Ectodermal cell (in vitro differentiated cells): ENCODE measurements at regions not wholly inside any gene's neighbourhood (a gene's known extent, or its start where the extent isn't known, plus 50 kb on each side); places are given as distances from the start of the nearest gene placed in this dataset.

ENCODE experiments used
- H3K27ac ChIP-seq: 2 replicates; pipeline ENCODE4 v1.7.0; 2013; ENCODE audit warnings: mild to moderate bottlenecking, low read depth, low read length; ENCODE audit not compliant: insufficient read depth, poor library complexity, severe bottlenecking
- H3K27me3 ChIP-seq: 2 replicates; pipeline ENCODE4 v1.7.0; 2013; ENCODE audit warnings: mild to moderate bottlenecking, low read length; ENCODE audit not compliant: insufficient read depth, control insufficient read depth, poor library complexity, severe bottlenecking
- H3K36me3 ChIP-seq: one replicate; pipeline ENCODE4 v1.7.0; 2013; ENCODE audit warnings: low read length; ENCODE audit not compliant: control insufficient read depth, insufficient read depth
- H3K4me1 ChIP-seq: one replicate; pipeline ENCODE4 v1.7.0; 2013; ENCODE audit warnings: low read length; ENCODE audit not compliant: control insufficient read depth, insufficient read depth
- H3K4me3 ChIP-seq: 2 replicates; pipeline ENCODE4 v1.7.0; 2013; ENCODE audit warnings: low read depth, low read length, control low read depth; ENCODE audit not compliant: insufficient read depth
- H3K9me3 ChIP-seq: 2 replicates; pipeline ENCODE4 v1.7.0; 2013; ENCODE audit warnings: mild to moderate bottlenecking, low read length, moderate library complexity; ENCODE audit not compliant: control insufficient read depth
- WGBS, 2 experiments: methylation state at CpG; one replicate each; pipeline ENCODE4 v1.1.7; 2013; ENCODE audit warnings: missing lambda C conversion rate in 2 of 2; 5-methylcytosine and 5-hydroxymethylcytosine counted together

- Histone ChIP-seq H3K4me3 (no peak overlapping the region), H3K4me1 (peaks cover 5% of the 10 kb centered on the region), H3K27ac (no peak overlapping the region), H3K36me3 (no peaks in the 10 kb centered on the region), H3K27me3 (no peaks in the 10 kb centered on the region), H3K9me3 (no peaks in the 10 kb centered on the region)
- 90% methylated on average over 3 to 4 of the region's 4 CpGs for WGBS, 2 experiments
These were observed 224.6 kb upstream of the ZWINT start for GRCh38 chr10:56585447-56586171.

GRCh38 chr10:56583316-56583715 is 222.3 kb upstream of the ZWINT start:
- H3K4me3 ChIP-seq: no peak overlapping the region
- no peaks in the 10 kb centered on the region for H3K36me3 ChIP-seq
- H3K9me3 ChIP-seq: no peaks in the 10 kb centered on the region
- peaks cover 5% of the 10 kb centered on the region for H3K4me1 ChIP-seq
- no peak overlapping the region for H3K27ac ChIP-seq
- WGBS, 2 experiments: 87 to 100% methylated on average over 1 of the region's 1 CpG
- no peaks in the 10 kb centered on the region for H3K27me3 ChIP-seq

- H3K27ac ChIP-seq: no peak overlapping the region
- peaks cover 3% of the 10 kb centered on the region for H3K9me3 ChIP-seq
- 83% methylated on average over 1 of the region's 1 CpG; no CpG with 5 or more reads in 1 of the 2 experiments for WGBS, 2 experiments
- H3K36me3 ChIP-seq: no peaks in the 10 kb centered on the region
- H3K4me1 ChIP-seq: no peaks in the 10 kb centered on the region
- H3K27me3 ChIP-seq: no peaks in the 10 kb centered on the region
- no peak overlapping the region for H3K4me3 ChIP-seq
These were observed 206.5 kb upstream of the ZWINT start for GRCh38 chr10:56567580-56567979.

- Histone ChIP-seq H3K27me3 (no peaks in the 10 kb centered on the region), H3K4me3 (no peak overlapping the region), H3K9me3 (no peaks in the 10 kb centered on the region), H3K36me3 (no peaks in the 10 kb centered on the region), H3K4me1 (no peaks in the 10 kb centered on the region), H3K27ac (no peak overlapping the region)
- WGBS, 2 experiments: 96 to 100% methylated on average over 3 of the region's 3 CpGs
These were observed 200.3 kb upstream of the ZWINT start for GRCh38 chr10:56561336-56561735.

GRCh38 chr10:56551037-56551436 is 190.0 kb upstream of the ZWINT start:
- Histone ChIP-seq H3K27me3 (no peaks in the 10 kb centered on the region), H3K27ac (no peak overlapping the region), H3K4me3 (no peak overlapping the region), H3K4me1 (no peaks in the 10 kb centered on the region), H3K9me3 (no peaks in the 10 kb centered on the region), H3K36me3 (no peaks in the 10 kb centered on the region)
- WGBS, 2 experiments: 95 to 96% methylated on average over 8 of the region's 9 CpGs

GRCh38 chr10:56547163-56547562 is 186.1 kb upstream of the ZWINT start:
- Histone ChIP-seq H3K4me3 (no peak overlapping the region), H3K27me3 (no peaks in the 10 kb centered on the region), H3K9me3 (no peaks in the 10 kb centered on the region), H3K36me3 (no peaks in the 10 kb centered on the region), H3K27ac (no peak overlapping the region), H3K4me1 (no peaks in the 10 kb centered on the region)
- 88 to 96% methylated on average over 3 of the region's 4 CpGs for WGBS, 2 experiments

- H3K27me3 ChIP-seq: no peaks in the 10 kb centered on the region
- no peaks in the 10 kb centered on the region for H3K36me3 ChIP-seq
- H3K9me3 ChIP-seq: no peaks in the 10 kb centered on the region
- no peaks in the 10 kb centered on the region for H3K4me1 ChIP-seq
- 84 to 92% methylated on average over 4 of the region's 4 CpGs for WGBS, 2 experiments
- no peak overlapping the region for H3K4me3 ChIP-seq
- no peak overlapping the region for H3K27ac ChIP-seq
These were observed 176.9 kb upstream of the ZWINT start for GRCh38 chr10:56537984-56538383.

GRCh38 chr10:56522166-56522565 is 161.1 kb upstream of the ZWINT start:
- WGBS, 2 experiments: 86% methylated on average over 3 of the region's 3 CpGs; no CpG with 5 or more reads in 1 of the 2 experiments

GRCh38 chr10:56508562-56508961 is 147.5 kb upstream of the ZWINT start:
- Histone ChIP-seq H3K27me3 (no peaks in the 10 kb centered on the region), H3K27ac (no peak overlapping the region), H3K36me3 (no peaks in the 10 kb centered on the region), H3K4me1 (no peaks in the 10 kb centered on the region), H3K9me3 (no peaks in the 10 kb centered on the region), H3K4me3 (no peak overlapping the region)
- 87 to 91% methylated on average over 3 of the region's 3 CpGs for WGBS, 2 experiments

More at GRCh38 chr10:56522166-56522565, 161.1 kb upstream of the ZWINT start:
- Histone ChIP-seq H3K4me1 (no peaks in the 10 kb centered on the region), H3K27ac (no peak overlapping the region), H3K36me3 (no peaks in the 10 kb centered on the region), H3K27me3 (no peaks in the 10 kb centered on the region), H3K9me3 (no peaks in the 10 kb centered on the region), H3K4me3 (no peak overlapping the region)

GRCh38 chr10:56507033-56507432 is 146.0 kb upstream of the ZWINT start:
- no peak overlapping the region for H3K27ac ChIP-seq
- H3K9me3 ChIP-seq: no peaks in the 10 kb centered on the region
- WGBS, 2 experiments: 89 to 91% methylated on average over 3 of the region's 3 CpGs
- H3K4me3 ChIP-seq: no peak overlapping the region
- H3K36me3 ChIP-seq: no peaks in the 10 kb centered on the region
- H3K27me3 ChIP-seq: no peaks in the 10 kb centered on the region
- no peaks in the 10 kb centered on the region for H3K4me1 ChIP-seq
